HG02870 (cell line): ENCODE measurements at regions not wholly inside any gene's neighbourhood (a gene's known extent, or its start where the extent isn't known, plus 50 kb on each side); places are given as distances from the start of the nearest gene placed in this dataset.
A peak's percentile ranks its signal among the peaks of the same experiment; 100 is the strongest.

Experiments used
- ATAC-seq: cut with Tn5 transposase; IDR thresholded peaks from one replicate; pipeline ENCODE4 v1.9.1; 2021; ENCODE audit warnings: mild to moderate bottlenecking, moderate library complexity; ENCODE audit not compliant: unreplicated experiment

- ATAC-seq, result no peak
Measured at GRCh38 chr18:64219517-64219916, 70.6 kb upstream of the LINC00305 start.

GRCh38 chr18:64210401-64210949, 61.6 kb upstream of the LINC00305 start:
- ATAC-seq, result no peak

- no peak for ATAC-seq
Measured at GRCh38 chr18:64208516-64208915, 59.6 kb upstream of the LINC00305 start.

- no peak for ATAC-seq
Measured at GRCh38 chr18:64207820-64208219, 58.9 kb upstream of the LINC00305 start.

GRCh38 chr18:64203295-64203694, 54.4 kb upstream of the LINC00305 start:
- peak; percentile 39 for ATAC-seq

GRCh38 chr18:64202863-64203262, 54.0 kb upstream of the LINC00305 start:
- ATAC-seq, result no peak

- peak; percentile 71 for ATAC-seq
Measured at GRCh38 chr18:64202210-64202836, 53.4 kb upstream of the LINC00305 start.

GRCh38 chr18:64201781-64202180, 52.9 kb upstream of the LINC00305 start:
- no peak for ATAC-seq

- no peak for ATAC-seq
Measured at GRCh38 chr18:64199581-64199980, 50.7 kb upstream of the LINC00305 start.
